Gastroesophageal sphincter (tissue), 4 donors: ENCODE measurements at regions not wholly inside any gene's neighbourhood (a gene's known extent, or its start where the extent isn't known, plus 50 kb on each side); places are given as distances from the start of the nearest gene placed in this dataset.

ENCODE experiments used
- ATAC-seq: fragments of 150-250 bp; one replicate; pipeline ENCODE4 v1.9.1; 2016; ENCODE audit warnings: mild to moderate bottlenecking, moderate library complexity
- H3K27ac ChIP-seq, 4 donors: fragments of 200-600 bp; sonication (generic) in 3 of 4; 1 replicate in 3 of 4; 2 replicates in 1 of 4; pipeline ENCODE4 v1.5.1; 2016 to 2019
- H3K27me3 ChIP-seq: fragments of 200-600 bp; sonication (generic); one replicate; pipeline ENCODE4 v1.5.1; 2019
- H3K36me3 ChIP-seq, 2 donors: fragments of 200-600 bp; sonication (generic); one replicate each; pipeline ENCODE4 v1.5.1; 2019; ENCODE audit warnings: control low read depth in 1 of 2
- H3K4me1 ChIP-seq, 3 donors: fragments of 200-600 bp; sonication (generic); 1 replicate in 2 of 3; 2 replicates in 1 of 3; pipeline ENCODE4 v1.5.1; 2016 to 2019; ENCODE audit warnings: control low read depth in 2 of 3
- H3K4me3 ChIP-seq, 2 donors: fragments of 200-600 bp; sonication (generic); one replicate each; pipeline ENCODE4 v1.5.1; 2019; ENCODE audit warnings: mild to moderate bottlenecking in 1 of 2, moderate library complexity in 1 of 2
- H3K9me3 ChIP-seq, 3 donors: fragments of 200-600 bp; sonication (generic); one replicate each; pipeline ENCODE4 v1.5.1; 2017 to 2019; ENCODE audit warnings: control low read depth in 2 of 3
- EP300 ChIP-seq: sonication (generic); formaldehyde crosslinking; IDR thresholded peaks from one replicate; pipeline ENCODE4 v1.6.1; 2017; ENCODE audit warnings: antibody characterized with exemption, mild to moderate bottlenecking
- POLR2A ChIP-seq, 2 donors: fragments of 450-650 bp; IDR thresholded peaks; one replicate each; pipeline ENCODE4 v1.6.1; 2017; ENCODE audit warnings: antibody characterized with exemption in 2 of 2, mild to moderate bottlenecking in 2 of 2, moderate library complexity in 1 of 2
- POLR2AphosphoS5 ChIP-seq: sonication (generic); formaldehyde crosslinking; IDR thresholded peaks from one replicate; pipeline ENCODE4 v1.6.1; 2017; ENCODE audit warnings: antibody characterized with exemption
- WGBS, 2 donors: methylation state at CpG; one replicate each; pipeline ENCODE4 v1.1.5; 2018; ENCODE audit warnings: low coverage in 1 of 2; 5-methylcytosine and 5-hydroxymethylcytosine counted together
- TF ChIP-seq, protein P1 (sequence below), 4 experiments: fragments of 200-600 bp in 2 of 4; fragments of 450-650 bp in 2 of 4; sonication (generic) in 1 of 4; IDR thresholded peaks; one replicate each; pipeline ENCODE4 v1.5.1; 2017 to 2019; ENCODE audit warnings: antibody characterized with exemption in 4 of 4, mild to moderate bottlenecking in 2 of 4, moderate library complexity in 2 of 4

DNA sequence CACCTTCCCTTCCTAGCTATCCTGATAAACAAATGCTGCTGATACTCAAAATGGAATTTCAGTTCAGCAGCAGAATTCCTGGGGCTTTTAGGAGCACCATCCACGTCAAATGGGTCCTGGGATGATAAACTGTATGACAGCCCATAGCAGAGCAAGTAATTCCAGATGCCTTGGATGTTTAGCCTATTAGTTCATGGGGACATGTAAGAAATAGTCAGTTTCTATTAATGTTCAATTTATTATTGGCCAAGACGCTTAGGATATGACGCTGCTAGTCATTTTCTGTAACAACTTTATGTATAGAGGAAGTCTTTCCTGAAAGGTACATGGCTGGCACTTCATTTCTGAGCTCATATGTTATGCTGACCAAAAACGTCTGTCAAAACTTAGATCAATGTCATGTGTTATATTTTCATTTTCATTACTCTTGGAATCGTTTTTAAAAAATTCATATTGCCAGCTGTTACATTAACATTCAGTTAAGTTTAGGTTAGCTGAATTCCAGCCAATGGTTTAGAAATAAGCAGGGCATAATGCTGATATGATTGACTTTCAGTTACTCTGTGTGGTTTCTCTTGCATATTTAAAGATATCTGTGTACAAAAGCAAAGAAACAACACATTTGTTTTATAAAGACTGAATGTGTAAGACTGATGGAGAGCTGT is 243.8 kb downstream of the CSNK1G3 start:
- Histone ChIP-seq H3K9me3 (no peaks in the 10 kb centered on the region), H3K4me1 (peaks cover 4 to 37% (median 7%) of the 10 kb centered on the region in 3 donors), H3K36me3 (no peaks in the 10 kb centered on the region), H3K27me3 (no peaks in the 10 kb centered on the region), H3K27ac (peak overlapping the region in 2 of 4 donors; percentile 16 to 27), H3K4me3 (no peak overlapping the region)
- TF ChIP-seq EP300 (no peak), POLR2AphosphoS5 (no peak), POLR2A (IDR thresholded peaks at IDR 0.05) (no peak)
- TF ChIP-seq, protein P1, sequence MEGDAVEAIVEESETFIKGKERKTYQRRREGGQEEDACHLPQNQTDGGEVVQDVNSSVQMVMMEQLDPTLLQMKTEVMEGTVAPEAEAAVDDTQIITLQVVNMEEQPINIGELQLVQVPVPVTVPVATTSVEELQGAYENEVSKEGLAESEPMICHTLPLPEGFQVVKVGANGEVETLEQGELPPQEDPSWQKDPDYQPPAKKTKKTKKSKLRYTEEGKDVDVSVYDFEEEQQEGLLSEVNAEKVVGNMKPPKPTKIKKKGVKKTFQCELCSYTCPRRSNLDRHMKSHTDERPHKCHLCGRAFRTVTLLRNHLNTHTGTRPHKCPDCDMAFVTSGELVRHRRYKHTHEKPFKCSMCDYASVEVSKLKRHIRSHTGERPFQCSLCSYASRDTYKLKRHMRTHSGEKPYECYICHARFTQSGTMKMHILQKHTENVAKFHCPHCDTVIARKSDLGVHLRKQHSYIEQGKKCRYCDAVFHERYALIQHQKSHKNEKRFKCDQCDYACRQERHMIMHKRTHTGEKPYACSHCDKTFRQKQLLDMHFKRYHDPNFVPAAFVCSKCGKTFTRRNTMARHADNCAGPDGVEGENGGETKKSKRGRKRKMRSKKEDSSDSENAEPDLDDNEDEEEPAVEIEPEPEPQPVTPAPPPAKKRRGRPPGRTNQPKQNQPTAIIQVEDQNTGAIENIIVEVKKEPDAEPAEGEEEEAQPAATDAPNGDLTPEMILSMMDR (IDR thresholded peaks at IDR 0.05), result no peak
- ATAC-seq, result no peak
- WGBS, 2 donors, result 16 to 18% methylated on average over 5 of the region's 5 CpGs

DNA sequence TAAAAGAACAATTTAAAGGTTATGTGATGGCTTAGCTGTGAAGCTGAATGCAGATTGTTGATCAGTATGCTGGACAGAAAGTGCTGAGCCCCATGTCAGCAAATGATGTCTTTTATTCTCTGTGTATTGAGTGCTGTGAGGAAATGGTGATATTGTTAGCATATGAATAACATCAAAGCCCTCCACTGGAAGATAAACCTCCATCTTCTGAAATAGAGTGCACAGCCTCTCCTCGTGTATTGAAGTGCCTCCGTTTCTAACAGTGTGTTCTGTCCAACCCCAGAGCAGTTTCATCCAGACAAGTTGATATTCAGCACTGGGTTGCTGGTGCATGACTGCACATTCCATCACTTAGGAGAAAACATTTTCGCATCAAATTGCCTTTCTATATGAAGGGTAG is 242.9 kb downstream of the CSNK1G3 start:
- no peak for ATAC-seq
- no peaks in the 10 kb centered on the region for H3K9me3 ChIP-seq
- 33 to 35% methylated on average over 2 to 3 of the region's 3 CpGs for WGBS, 2 donors

DNA sequence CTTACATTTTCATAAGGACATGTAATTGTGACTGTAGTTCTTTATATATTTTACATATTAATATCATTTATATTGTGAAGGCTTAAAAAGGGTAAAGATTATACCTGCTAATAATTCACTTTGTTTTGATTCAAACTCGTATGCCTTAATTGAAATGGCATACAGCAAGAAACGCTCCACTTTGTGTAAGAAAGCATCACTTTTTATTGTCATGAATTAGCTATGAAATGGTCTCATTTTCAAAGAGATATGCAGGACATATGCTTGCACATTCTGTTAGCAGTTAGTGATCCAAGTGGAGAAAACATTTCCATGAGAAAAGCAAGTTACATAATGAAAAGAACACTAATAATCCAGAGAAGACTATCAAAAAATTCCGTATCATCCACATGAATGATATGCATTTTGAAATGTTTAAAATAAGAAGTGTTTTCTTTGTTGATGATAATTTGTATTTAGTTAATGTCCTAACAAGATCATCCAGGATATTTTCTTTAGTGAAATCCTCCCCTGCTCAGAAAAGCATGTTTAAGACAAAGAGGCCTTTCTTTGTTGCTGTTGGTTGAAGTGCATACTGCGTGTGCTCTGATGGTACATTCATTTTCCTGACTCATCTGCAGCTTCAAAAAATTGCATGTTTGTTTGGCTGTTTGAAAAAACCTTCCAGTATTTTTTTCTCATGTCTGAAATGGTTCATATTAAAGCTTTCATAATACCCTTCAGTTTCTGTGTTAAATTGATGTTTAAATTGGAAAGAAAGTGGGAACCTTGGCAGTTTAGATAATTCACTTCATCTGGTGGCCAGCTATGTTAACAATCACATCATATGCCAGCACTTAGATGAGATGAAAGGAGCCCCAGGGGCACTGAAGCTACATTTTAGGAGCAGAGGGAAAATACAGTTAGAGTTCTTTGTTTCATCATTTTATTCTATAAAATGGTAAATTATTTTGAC is 242.2 kb downstream of the CSNK1G3 start:
- Histone ChIP-seq H3K36me3 (no peaks in the 10 kb centered on the region), H3K4me1 (peaks cover 4 to 37% (median 7%) of the 10 kb centered on the region in 3 donors), H3K27ac (peak overlapping the region in 3 of 4 donors; percentile 29 to 51 (median 48)), H3K4me3 (no peak overlapping the region), H3K9me3 (no peaks in the 10 kb centered on the region), H3K27me3 (no peaks in the 10 kb centered on the region)
- no peak for ATAC-seq
- WGBS, 2 donors, result 46 to 49% methylated on average over 4 of the region's 4 CpGs
- TF ChIP-seq EP300, result no peak
- TF ChIP-seq, protein P1 (IDR thresholded peaks at IDR 0.05), result no peak
- no peak for TF ChIP-seq POLR2A (IDR thresholded peaks at IDR 0.05)
- TF ChIP-seq POLR2AphosphoS5, result no peak

More for the DNA sequence above, 242.9 kb downstream of the CSNK1G3 start:
- Histone ChIP-seq H3K4me1 (peaks cover 4 to 37% (median 7%) of the 10 kb centered on the region in 3 donors), H3K4me3 (no peak overlapping the region), H3K27ac (peak overlapping the region in 3 of 4 donors; percentile 29 to 51 (median 48)), H3K36me3 (no peaks in the 10 kb centered on the region), H3K27me3 (no peaks in the 10 kb centered on the region)
- TF ChIP-seq POLR2AphosphoS5 (no peak), POLR2A (IDR thresholded peaks at IDR 0.05) (no peak), EP300 (no peak)
- TF ChIP-seq, protein P1 (IDR thresholded peaks at IDR 0.05), result no peak

DNA sequence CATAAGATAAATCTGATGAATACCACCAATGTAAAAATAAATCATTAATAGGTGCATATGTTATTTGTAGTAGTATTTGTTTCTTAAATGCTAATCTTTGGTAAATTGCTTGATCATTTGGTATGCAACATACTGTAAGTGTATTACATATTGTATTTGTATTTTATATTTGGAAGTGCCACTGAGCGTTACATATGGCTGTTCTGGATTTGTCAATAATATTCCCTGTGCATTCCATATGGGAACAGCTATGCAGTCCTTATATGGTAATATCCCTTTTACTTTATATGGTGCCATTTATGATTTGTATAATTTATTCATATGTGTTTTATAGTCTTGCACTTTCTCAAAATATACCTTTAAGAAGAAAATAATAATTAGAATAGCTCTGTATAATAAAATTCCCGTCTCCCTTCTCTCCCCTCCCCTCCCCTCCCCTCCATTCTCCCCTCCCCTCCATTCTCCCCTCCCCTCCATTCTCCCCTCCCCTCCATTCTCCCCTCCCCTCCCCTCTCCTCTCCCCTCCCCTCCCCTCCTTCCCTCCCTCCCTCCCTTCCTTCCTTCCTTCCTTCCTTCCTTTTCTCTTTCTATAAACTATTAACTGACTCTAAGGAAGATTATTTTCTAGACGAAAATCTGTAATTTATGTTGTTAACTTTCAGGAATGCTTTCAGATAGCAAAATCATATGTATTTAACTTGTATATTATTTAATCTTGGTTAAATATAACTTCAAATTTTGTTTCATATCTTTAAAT is 241.4 kb downstream of the CSNK1G3 start:
- Histone ChIP-seq H3K4me3 (no peak overlapping the region), H3K9me3 (no peaks in the 10 kb centered on the region), H3K36me3 (no peaks in the 10 kb centered on the region), H3K27me3 (no peaks in the 10 kb centered on the region), H3K4me1 (peaks cover 4 to 37% (median 7%) of the 10 kb centered on the region in 3 donors), H3K27ac (peak overlapping the region in 1 of 4 donors; percentile 22)
- TF ChIP-seq POLR2A (IDR thresholded peaks at IDR 0.05) (no peak), POLR2AphosphoS5 (no peak), EP300 (no peak)
- TF ChIP-seq, protein P1 (IDR thresholded peaks at IDR 0.05), result no peak
- ATAC-seq, result no peak
- WGBS, 2 donors, result 67 to 74% methylated on average over 3 of the region's 3 CpGs
